Astrocyte of the hippocampus (primary cell): ENCODE measurements at regions not wholly inside any gene's neighbourhood (a gene's known extent, or its start where the extent isn't known, plus 50 kb on each side); places are given as distances from the start of the nearest gene placed in this dataset.

Experiments
- DNase-seq: peaks from one replicate; pipeline ENCODE4 v3.0.0; 2011; ENCODE audit warnings: low read depth, low spot score

DNA sequence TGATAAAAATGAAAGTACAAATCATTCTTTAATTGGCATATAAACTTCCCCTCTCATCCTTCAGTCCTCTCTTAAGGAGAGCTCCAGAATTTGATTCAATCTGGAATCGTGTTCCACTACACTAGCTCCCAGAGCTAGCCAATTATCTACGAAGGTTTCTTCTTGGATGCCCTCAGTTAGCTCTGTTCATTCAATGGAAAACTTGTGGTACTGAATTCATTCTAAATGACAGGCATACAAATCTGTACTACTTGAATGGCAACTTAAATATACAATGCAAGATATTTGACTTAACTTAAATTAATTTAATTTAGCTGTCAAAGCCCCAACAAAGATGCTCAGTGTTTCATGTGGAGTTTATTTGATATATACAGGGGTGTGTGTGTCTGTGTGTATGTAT, 1474.2 kb upstream of the CELF4 start:
- DNase-seq = no peak

DNA sequence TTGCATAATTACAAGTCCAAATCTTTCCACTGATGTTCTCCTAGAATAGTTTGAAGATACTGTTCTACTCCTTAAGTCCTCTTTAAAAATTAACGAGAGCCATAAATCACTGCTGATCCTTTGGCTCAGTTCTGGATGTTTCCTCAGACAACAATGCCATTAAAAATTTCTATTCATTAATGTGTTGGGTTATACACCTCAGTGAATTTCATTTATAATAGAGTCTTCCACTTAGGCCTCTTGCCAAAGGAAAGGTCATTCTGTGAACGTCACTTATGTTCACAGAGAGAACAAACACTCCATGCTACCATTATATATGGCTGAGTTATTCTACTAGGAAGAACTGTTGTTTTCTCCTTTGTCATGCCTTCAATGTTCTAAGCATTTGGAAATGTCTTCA, 1472.3 kb upstream of the CELF4 start:
- no peak for DNase-seq

DNA sequence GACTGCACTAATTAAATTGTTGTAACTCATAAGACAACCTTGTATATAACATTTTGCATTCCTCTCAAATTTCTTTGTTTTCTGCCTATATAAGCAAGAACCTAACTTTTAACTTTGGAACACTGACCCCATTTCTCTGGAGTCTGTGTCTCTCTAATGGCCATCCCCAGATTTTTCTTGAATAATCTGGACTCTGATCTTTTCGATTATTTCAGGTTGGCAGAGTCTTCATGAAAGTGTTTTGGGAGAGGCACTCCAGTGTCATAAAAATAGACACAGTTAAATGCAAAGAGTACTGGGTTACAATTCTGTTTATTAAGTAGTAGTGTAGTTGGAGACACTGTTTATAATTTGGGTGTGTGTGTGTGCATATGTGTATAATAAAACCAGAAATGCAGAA, 1467.7 kb upstream of the CELF4 start:
- no peak for DNase-seq

DNA sequence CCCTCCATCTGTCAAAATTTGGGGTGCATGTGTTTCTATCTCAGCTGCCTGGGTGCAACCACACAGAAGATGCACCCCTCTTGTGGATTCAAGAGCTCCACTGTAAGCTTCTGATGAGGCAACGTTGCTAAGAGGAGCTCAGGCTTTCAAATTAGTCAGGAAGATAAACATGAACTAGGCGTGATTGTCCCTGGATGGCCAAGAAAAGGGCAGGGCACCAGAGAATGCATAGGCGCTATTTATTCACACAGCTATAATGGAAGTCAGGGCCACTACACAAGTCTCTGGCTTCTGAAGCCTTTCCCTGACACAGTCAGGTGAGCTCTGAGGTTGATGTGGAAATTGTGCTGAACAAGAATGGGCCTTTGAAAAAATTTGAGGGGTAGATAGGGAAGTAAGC, 1466.0 kb upstream of the CELF4 start:
- DNase-seq = no peak

DNA sequence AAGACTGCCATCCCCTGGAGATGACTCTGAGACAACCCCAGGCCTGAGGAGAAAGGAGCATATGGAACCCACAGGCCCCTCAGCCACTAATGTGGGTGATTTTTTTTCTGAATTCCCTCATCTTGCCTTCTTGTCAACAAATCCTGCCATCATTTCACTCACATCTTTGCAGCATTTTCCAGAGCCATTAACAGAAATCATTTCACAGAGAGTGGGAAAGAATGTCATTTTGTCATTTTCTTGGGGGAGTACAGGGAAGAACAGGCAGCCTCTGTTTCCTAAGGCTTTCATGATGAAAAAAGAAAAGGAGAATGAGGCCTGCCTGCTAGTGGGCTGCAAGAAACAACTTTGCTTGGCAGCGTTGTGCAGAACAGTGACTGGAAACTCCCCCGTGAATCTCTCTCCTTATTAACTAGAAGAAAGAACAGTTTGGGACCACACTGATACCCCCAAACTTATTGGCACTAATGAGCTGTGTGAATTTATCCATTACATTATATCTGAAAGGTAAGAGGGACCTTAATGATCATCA, 1464.6 kb upstream of the CELF4 start:
- DNase-seq = no peak

DNA sequence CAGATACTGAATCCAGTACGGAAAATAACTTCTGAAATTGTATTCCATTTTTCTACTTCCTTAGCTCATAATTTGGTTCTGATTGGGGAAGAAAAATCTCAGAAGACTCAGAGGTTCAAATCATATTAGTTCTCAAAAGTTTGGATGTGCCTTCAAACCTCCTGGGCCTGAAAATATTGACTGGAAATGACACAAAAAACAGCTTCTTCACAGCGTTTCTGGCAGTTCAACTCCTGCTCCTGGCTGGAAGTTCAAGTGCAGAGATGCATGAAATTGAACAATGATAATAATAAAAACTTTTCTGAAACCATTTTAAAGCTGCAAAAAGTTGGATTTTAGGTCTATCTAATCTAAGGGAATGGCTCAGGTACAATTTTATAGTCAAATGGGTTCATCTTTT, 1459.9 kb upstream of the CELF4 start:
- no peak for DNase-seq

DNA sequence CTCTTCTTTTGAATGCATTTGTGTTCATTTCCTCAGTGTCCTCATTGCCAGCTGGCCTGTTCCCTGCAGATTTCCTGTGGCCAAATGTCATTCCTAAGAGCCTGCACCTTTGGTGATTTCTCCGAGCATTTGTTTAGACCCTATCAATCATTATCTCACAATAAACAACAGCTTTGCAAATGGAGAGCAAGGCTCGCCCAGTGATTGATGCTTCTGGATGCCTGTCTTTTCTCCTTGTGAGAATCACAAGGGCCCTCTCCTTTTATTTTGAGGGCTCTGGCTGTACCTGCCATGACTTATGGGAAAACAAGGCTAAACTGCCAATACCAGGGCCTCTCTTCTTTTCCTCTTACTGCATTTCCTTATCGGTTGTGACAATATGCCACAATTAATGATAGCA, 1454.4 kb upstream of the CELF4 start:
- no peak for DNase-seq

DNA sequence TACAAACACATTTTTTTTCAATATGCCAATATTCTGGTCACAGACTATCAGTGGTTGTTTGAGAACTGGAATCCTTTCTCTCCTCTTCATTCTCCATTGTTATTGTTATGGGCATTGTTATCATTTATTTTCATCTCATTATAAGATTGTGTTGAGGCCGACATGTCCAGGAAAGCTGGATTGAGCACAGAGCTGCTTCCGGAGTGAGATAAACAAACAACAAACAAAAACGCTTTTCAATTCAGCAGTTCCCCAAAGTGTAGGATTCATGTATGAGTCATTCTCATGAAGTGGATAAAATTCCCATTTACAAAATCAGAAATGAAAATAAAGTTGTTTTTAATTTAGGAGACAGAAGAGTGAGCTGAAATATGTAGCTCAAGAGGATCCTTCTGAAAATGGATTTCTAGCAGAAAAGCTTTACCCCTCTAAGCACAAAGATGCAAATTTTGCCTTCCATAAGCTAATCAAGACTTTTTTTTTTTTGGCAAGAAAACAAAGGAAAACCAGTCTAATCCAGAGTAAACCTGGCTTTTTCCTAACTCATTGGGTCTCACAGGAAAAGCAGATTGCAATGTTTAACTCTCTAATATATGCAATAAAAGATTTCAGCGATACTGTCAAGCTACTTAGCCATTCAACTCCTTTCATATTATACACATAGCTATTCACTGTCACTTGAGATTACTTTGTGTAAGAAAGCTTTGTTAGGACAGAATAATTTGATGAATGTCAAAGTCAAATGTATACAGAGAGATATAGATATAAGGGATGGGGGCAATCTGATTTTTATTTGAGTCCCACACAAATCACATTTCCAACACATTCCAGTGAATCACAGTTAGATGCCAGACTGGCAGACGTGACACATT, 1441.7 kb upstream of the CELF4 start:
- DNase-seq = peak; percentile 11

DNA sequence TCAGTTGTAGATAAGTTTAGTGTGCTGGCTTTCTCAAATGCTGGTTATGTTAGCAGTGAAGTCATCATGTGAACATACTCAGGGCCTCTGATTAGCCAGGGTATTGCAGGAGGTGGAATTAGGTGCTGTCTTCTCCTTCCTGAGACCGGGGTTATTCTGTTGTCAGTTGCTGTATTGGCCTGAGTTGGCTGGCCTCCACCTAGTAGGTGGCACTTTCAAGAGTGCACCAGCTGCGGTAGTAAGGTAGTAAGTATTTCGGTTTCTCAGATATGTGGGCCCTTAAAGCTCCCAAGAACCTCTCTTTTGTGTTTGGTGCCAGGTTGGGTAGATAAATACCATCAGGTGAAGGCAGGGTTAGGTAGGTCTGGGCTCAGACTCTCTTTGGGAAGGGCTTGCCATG, 1430.5 kb upstream of the CELF4 start:
- no peak for DNase-seq

DNA sequence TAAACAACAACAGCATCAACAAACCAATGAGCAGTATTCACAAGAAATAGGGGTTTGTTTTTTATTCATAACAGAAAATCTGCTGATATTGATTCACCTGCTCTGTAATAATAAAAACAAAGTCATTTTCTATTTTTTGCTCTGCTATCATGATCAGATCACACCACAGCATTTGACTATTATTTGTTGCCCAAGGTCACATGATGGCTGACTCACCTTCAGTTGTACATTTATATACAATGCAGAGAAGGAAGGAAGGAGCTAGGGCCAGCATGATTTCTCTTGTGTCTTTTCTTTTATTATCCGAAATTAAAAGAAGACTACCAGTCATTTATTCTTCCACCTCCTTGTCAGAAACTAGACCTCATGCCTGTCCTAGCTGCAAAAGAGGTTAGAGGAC, 1427.7 kb upstream of the CELF4 start:
- no peak for DNase-seq

DNA sequence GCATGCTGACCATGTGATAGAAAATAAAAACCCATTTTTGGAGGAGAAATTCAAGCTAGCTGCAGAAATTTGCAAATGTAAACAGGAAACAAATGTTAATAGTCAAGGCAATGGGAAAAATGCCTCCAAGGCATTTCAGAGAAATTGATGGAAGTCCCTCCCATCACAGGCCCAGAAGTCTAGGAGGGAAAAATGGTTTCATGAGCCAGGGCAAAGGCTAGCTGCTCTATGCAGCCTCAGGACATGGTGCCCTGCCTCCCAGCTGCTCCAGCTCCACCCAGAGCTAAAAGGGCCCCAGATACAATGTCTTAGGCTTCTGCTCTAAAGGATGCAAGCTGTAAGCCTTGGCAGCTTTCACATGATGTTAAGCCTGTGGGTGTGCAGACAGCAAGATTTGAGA, 1419.4 kb upstream of the CELF4 start:
- DNase-seq = no peak

DNA sequence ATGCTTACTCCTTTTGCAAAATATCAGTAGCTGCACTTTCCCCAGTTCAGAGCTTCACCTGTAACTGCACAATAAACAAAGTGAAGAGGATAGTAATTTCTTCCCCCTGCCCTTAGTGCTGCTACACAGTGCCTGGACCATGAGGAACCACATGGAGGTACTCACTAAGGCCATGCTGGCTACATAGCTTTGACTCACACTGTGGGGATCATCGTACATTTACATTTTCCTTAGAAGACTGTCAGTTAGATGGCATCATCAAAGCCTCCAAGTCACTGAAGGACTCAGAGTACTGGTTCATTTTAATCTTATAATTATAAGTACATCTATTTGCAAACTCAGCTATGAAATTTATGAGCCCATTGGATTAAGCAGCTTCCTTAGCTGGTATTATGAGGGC, 1416.5 kb upstream of the CELF4 start:
- DNase-seq = no peak

DNA sequence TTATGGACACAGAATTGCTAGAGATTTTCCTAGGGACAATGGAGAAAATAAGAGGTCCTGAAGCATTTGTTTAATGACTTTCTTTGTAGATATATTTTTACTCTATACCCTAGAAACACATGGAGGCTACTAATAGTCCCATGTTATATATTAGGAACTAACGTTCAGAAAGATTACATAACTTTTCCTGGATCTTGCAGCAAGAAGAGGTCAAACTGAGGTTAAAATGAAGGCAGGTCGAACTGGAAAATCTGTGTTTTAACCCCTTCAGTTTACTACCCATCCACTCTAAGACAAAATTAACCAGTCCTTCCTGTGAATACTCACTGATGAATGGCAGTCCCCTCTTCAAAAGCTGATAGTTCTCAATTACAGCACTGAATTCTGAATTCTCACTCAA, 1415.8 kb upstream of the CELF4 start:
- DNase-seq = no peak

DNA sequence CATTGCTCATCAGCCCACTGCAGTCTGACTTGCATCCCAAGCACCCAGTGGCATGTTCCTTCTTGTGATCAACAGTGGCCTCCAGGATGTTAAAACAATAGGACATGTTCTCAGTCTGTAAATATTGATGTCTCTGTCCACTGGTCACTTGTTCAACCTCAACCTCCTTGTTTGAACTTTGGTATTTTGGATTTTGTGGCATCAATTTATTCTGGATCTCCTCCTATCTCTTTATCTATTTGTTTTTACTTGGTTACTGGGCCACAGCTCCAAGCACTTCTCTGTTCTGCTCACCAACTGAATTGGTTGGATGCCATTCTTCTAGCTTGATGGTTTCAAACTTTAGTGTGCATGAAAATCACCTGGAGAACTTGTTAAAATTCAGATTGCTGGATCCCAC, 1414.8 kb upstream of the CELF4 start:
- no peak for DNase-seq

DNA sequence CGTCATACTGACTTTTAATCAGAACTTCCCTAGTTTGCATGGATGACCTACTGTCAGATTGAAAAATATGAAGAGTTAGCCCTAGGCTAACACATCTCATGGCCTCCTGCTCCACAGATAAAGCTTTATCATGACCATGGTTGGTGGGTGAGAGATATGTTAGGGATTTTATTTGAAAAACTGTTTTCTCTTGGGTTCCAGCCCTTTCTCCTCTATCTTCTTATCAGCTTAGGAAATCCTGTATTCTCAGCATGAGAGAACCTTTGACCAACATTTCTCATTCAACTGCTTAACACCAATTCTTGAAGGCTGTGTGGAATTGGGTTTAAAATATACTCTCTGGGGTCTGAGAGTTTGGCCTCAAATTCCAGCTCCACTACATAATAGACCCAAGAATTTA, 1407.0 kb upstream of the CELF4 start:
- peak; percentile 26 for DNase-seq

DNA sequence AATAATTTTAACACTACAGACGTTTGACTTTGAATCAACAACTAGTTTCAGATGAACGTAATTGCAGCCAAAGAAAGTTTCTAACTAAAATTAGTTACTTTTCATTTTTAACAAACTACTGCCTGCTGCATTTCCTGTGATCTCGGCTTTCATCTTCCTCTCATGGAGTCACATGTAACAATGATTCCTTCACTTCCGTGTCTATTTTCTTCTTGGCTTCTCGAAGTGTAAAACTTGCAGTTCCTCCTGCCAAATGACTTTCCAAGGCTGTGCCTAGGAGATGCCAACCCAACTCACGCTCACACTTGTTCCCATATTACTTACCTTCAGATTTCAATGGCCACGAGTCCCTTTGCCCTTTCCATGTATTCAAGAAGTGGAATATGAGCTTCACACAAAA, 1406.3 kb upstream of the CELF4 start:
- DNase-seq = no peak

DNA sequence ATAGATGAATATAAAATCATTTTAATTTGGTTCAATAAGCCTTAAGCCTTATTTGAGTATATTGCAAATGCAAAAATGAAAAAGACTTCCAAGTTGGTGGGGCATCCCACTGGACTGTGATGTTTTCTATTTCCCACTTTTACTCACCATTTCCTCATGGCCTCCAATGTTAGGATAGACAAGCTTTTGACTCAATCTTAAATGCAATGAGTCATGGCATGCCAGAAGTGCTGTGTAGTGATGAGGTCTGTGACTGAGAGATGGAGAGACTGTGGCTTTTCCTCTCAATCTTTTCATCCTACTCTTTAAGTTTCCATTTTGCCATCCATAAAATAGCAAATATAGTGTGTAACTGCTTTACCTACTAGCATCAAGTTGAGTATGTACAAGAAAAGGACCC, 1401.2 kb upstream of the CELF4 start:
- peak; percentile 18 for DNase-seq

DNA sequence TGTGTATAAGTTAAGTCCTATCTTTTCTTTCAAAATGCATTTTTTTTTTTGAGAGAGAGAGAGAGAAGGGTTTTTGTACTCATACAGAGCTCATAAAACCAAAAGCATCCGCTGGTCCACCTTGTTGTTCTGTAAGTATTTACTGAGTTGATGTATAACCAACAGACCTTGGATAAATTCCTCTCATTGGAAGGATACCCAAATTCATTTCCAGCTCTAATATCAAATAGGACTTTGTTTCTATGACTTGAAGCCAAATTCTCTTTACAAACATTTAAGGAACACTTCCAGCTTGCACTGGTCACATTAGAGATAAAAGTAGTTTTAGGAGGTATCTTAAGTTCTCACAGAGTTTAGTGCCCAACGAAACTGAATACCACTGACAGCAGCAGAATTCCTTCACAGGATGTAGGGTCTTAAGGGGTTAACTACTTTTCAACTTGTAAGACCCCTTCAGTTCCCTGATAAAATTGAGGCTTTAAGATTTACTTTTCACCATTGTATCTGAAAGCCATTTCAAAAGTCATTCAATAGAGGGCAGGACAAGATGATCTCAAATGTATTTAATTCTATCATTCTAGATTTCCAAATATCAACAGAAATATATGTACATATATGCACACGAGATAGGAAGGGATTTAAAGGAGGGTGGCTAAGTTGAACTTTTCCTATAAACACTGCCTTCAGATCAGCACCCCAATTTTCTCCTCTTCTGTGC, 1398.5 kb upstream of the CELF4 start:
- no peak for DNase-seq

DNA sequence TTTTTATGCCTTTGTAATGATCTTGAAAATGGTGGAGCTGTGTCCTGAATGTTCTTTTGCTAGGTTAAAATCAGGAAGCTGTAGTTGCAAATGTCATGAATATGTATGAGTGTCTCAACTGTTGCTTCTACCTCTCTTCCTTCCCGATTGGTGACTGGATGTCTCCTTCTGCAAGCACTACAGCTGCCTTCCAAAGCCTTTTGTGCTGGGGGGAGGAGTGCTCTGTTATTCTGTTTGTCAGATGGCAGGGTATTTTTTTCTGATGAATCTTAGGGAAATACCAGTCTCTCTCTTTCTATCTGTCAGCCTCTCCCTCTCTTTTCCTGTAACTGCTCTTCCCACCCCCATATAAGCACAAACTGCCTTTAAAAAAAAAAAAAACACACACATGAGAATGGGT, 1396.3 kb upstream of the CELF4 start:
- DNase-seq = peak; percentile 45

DNA sequence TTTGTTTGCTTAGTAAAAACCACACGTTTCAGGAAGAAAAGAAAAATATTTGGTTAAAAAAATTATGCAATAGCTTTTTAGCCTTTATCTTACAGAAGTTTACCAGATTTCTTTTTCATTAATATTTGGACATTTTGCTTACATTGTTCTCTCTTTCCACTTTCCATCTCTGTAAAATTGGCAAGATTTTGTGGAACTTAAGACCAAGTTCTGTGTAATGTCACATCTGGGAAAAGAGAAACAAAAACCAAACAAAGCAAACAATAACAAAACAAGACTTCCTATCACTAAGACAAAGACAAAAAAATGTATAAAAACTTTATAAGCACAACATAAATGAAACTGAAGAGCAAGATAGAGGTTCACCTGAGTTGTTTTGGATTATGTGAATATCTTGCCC, 1392.1 kb upstream of the CELF4 start:
- no peak for DNase-seq

DNA sequence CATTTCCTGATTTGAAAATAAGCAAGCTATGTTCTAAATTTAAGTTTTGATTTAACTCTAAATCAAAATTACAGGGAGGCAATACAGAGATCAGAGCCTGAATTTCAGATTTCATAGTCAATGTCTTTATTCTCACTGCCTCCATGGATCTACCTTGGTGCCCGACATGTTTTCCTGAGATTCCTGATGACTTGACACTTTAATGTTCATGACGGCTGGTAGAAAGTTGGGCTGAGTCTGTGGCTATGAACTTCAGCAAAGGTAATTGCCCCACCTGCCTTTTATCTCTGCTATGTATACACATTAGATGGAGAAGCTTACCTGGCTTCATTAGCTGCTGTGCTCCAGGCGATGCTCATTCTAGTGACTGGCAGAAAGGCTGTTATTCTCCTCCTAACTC, 1390.5 kb upstream of the CELF4 start:
- DNase-seq = no peak

DNA sequence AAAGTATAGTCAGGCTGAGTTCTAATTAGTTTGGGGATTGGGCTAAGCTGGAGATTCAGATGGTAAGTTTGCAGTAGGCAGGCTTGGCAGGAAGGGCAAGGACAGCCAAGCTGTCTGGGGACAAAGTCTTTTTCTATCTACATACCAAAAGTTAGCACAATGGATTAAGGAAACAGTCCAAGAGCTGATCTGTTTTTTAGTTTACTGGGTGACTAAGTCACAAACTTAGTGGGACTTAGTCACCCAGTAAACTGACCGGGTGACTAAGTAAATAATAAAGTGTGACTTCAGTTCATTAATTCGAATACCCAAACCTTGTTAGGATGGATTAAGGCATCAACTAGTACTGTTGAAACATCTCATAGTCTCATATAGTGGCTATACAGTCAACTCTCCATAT, 1386.0 kb upstream of the CELF4 start:
- DNase-seq = no peak

DNA sequence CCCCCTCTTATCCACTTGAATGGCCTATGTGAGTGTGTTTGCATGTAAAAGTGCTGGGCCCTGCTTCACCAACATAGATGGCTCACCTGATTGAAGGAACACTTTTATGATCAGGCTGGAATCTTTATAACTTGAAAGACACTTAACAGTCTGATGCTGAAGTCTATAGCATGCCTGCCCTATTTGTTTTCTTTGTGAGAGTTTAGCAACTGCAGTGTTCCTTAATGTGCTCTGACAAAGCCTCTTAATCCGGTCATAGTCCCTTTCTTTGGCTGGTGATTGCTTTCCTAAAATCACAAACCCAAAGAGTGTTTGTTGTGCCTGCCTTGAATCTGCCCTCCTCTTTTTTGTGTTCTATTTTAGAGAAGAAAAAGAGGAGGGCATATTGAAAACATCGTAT, 1382.8 kb upstream of the CELF4 start:
- DNase-seq = no peak
